Mesothelial cell of epicardium (in vitro differentiated cells): ENCODE measurements at regions not wholly inside any gene's neighbourhood (a gene's known extent, or its start where the extent isn't known, plus 50 kb on each side); places are given as distances from the start of the nearest gene placed in this dataset.

Experiments used
- DNase-seq, 2 experiments: peaks; one replicate each; pipeline ENCODE4 v3.0.0; 2021; ENCODE audit warnings: low spot score in 2 of 2; ENCODE audit not compliant: unreplicated experiment in 2 of 2
- H3K27ac Mint-ChIP-seq: 2 replicates; pipeline ENCODE4 v1.8.0; 2021; ENCODE audit warnings: mixed read lengths
- H3K27me3 Mint-ChIP-seq: 2 replicates; pipeline ENCODE4 v1.8.0; 2021; ENCODE audit warnings: low read depth, mixed read lengths
- H3K36me3 Mint-ChIP-seq: 2 replicates; pipeline ENCODE4 v1.8.0; 2021; ENCODE audit warnings: mixed read lengths
- H3K4me1 Mint-ChIP-seq: 2 replicates; pipeline ENCODE4 v1.8.0; 2021; ENCODE audit warnings: mixed read lengths
- H3K4me3 Mint-ChIP-seq: 2 replicates; pipeline ENCODE4 v1.8.0; 2021; ENCODE audit warnings: mild to moderate bottlenecking, moderate library complexity, mixed read lengths
- H3K9me3 Mint-ChIP-seq: 2 replicates; pipeline ENCODE4 v1.8.0; 2021; ENCODE audit warnings: mixed read lengths
- TF ChIP-seq, protein P1 (sequence below): fragments of 200-600 bp; sonication (generic); IDR thresholded peaks from one replicate; pipeline ENCODE4 v1.5.0; 2021; ENCODE audit warnings: antibody characterized with exemption; ENCODE audit not compliant: unreplicated experiment

DNA sequence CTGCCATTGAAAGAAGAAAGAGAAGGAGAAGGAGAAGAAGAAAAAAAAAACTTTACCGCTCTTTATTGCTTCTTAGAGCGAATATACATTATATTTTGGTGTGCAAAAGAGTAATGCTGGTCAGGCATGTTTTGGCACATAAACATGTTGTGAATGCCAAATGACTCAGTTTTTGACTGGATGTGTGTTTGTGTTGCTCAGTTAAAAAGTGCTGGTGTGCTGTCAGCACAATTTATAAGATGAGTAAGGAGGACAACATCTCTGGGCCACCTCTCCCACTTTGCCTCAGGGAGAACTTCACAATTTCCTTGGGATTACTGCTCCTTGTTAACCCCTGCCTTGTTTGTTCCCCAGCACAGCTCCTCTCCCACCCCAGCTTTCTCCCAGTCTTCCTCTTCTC, 584.8 kb downstream of the ETNK1 start:
- Mint-ChIP-seq H3K27me3 (no peaks in the 10 kb centered on the region), H3K4me3 (no peak overlapping the region), H3K36me3 (peaks cover 2% of the 10 kb centered on the region), H3K27ac (no peak overlapping the region), H3K9me3 (peaks cover 7% of the 10 kb centered on the region), H3K4me1 (peaks cover 11% of the 10 kb centered on the region)
- TF ChIP-seq, protein P1, sequence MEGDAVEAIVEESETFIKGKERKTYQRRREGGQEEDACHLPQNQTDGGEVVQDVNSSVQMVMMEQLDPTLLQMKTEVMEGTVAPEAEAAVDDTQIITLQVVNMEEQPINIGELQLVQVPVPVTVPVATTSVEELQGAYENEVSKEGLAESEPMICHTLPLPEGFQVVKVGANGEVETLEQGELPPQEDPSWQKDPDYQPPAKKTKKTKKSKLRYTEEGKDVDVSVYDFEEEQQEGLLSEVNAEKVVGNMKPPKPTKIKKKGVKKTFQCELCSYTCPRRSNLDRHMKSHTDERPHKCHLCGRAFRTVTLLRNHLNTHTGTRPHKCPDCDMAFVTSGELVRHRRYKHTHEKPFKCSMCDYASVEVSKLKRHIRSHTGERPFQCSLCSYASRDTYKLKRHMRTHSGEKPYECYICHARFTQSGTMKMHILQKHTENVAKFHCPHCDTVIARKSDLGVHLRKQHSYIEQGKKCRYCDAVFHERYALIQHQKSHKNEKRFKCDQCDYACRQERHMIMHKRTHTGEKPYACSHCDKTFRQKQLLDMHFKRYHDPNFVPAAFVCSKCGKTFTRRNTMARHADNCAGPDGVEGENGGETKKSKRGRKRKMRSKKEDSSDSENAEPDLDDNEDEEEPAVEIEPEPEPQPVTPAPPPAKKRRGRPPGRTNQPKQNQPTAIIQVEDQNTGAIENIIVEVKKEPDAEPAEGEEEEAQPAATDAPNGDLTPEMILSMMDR = no peak
- DNase-seq = no peak

DNA sequence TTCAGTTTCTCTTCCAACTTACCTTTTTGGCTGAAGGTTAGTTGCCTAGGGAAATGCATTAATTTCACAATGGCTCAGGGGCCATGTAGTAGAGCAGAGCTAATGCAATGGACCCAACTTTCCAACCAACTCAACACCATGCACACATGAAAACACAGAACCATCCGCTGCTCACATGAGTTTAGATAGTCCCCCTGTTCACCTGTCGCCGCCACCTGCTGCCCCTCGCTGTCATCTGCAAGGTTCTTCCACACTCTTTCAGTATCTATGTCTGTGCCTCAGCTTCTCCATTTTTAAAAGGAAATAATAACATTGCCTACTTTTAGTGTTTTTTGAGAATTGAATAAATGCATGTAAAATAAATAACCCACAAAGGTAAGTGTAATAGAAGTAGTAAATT, 585.6 kb downstream of the ETNK1 start:
- Mint-ChIP-seq H3K36me3 (peaks cover 2% of the 10 kb centered on the region), H3K27me3 (no peaks in the 10 kb centered on the region), H3K4me1 (peaks cover 11% of the 10 kb centered on the region), H3K4me3 (no peak overlapping the region), H3K27ac (no peak overlapping the region), H3K9me3 (peaks cover 15% of the 10 kb centered on the region)
- DNase-seq = no peak
- TF ChIP-seq, protein P1 = no peak

DNA sequence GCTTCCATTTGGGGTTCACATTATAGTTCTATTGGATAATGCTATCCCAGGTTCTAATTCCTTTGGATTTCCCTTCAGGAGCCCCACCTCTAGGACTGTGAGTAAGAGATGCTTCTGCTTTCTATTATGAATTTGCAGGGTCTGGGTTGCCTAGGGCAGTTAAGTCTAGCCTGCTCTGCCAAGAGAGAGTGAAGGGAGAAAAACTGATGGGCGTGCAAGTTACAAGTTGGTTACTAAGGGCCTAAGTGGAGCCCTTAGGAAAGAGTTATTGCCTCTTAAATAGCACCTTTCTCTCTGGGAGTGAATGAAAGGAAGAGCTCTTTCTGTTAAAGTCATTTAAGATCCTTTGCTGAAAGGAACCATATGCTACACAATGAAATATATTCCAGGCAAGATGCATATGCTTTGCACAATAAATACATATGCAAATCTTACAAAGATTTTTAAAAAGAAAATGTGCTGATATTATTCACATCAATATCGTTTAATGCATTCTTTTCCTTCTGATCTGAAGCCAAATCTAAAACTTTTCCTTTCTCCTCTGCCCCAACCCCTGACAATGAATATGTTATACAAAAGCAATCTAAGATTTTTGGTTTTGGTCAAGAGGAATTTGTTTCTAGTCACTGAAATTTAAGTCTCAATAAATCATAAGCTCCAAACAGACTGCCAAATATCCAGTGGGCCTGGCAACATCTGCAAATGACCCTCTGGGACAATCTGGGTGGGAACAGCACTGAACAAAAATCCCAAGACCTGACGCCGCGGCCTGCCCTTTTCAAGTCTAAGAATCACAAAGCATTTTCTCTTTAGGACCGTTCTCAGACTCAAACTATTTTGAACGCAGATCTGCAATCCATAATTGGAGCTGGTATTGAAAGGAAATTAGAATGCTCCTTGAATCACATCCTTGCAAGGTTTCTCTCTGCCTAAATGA, 586.7 kb downstream of the ETNK1 start:
- TF ChIP-seq, protein P1 = no peak
- Mint-ChIP-seq H3K4me1 (peaks cover 11% of the 10 kb centered on the region), H3K27me3 (no peaks in the 10 kb centered on the region), H3K4me3 (no peak overlapping the region), H3K27ac (no peak overlapping the region), H3K36me3 (peaks cover 2% of the 10 kb centered on the region), H3K9me3 (peaks cover 18% of the 10 kb centered on the region)
- DNase-seq = no peak

DNA sequence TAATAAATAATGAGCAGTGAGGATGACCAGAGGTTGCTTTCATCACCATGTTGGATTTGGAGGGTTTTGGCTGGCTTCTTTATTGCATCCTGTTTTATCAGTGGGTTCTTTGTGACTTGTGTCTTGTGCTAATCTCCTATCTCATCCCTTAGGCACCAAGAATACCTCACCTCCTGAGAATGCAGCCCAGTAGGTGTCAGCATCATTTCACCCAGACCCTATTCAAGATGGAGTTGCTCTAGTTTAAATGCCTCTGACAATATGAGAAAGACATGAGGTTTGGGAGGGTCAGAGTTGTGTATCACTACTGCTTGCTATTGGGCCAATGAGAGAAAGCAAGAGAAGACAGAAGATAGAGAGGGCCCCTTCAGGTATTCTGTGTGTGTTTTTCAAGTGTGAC, 592.2 kb downstream of the ETNK1 start:
- no peak overlapping the region for H3K4me3 Mint-ChIP-seq
- DNase-seq = no peak
- H3K9me3 Mint-ChIP-seq = peaks cover 25% of the 10 kb centered on the region
- H3K27ac Mint-ChIP-seq = no peak overlapping the region
- peaks cover 1% of the 10 kb centered on the region for H3K27me3 Mint-ChIP-seq
- peaks cover 2% of the 10 kb centered on the region for H3K36me3 Mint-ChIP-seq
- TF ChIP-seq, protein P1 = no peak
- H3K4me1 Mint-ChIP-seq = peaks cover 3% of the 10 kb centered on the region

DNA sequence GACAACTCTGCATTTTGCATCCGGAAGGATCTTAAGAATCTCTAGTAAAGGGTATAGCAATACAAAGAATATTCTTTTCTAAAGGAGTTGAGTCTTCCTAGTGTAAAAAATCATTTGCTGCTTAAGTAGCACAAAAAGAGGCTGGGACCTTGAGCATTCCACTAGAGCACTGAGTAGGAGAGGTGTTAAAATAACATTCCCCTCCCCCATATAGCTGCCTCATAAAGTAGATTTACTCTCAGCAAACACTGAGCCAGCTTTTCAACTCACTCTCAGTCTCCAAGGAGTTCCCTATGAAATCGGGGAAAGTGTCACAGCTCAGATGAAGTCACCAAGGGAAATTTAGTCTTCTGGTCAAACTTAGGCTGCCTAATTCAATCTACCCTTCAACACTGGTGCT, 592.7 kb downstream of the ETNK1 start:
- no peak overlapping the region for H3K27ac Mint-ChIP-seq
- peaks cover 1% of the 10 kb centered on the region for H3K27me3 Mint-ChIP-seq
- peaks cover 25% of the 10 kb centered on the region for H3K9me3 Mint-ChIP-seq
- DNase-seq = no peak
- H3K4me1 Mint-ChIP-seq = peaks cover 1% of the 10 kb centered on the region
- H3K4me3 Mint-ChIP-seq = no peak overlapping the region
- TF ChIP-seq, protein P1 = no peak
- H3K36me3 Mint-ChIP-seq = peaks cover 2% of the 10 kb centered on the region
